Liver (tissue), 8 donors: ENCODE measurements at regions not wholly inside any gene's neighbourhood (a gene's known extent, or its start where the extent isn't known, plus 50 kb on each side); places are given as distances from the start of the nearest gene placed in this dataset.

Source experiments
- DNase-seq: peaks from one replicate; pipeline ENCODE4 v3.0.0-alpha.2; 2017; ENCODE audit warnings: low spot score
- H3K27ac ChIP-seq, 2 donors: one replicate each; pipeline ENCODE4 v1.7.0; 2013; ENCODE audit warnings: inconsistent platforms in 2 of 2, low read length in 2 of 2, control low read depth in 1 of 2, low read depth in 1 of 2, mild to moderate bottlenecking in 1 of 2
- H3K27me3 ChIP-seq, 4 donors: one replicate each; pipeline versions ENCODE4 v1.6.1 to v1.7.0; 2013; ENCODE audit warnings: low read length in 3 of 4, inconsistent platforms in 1 of 4, mild to moderate bottlenecking in 1 of 4, moderate library complexity in 1 of 4; ENCODE audit not compliant: control insufficient read depth in 4 of 4, insufficient read depth in 4 of 4
- H3K36me3 ChIP-seq, 4 donors: one replicate each; pipeline versions ENCODE4 v1.6.1 to v1.7.0; 2013; ENCODE audit warnings: low read length in 3 of 4, mild to moderate bottlenecking in 3 of 4, low read depth in 1 of 4, moderate library complexity in 1 of 4; ENCODE audit not compliant: control insufficient read depth in 4 of 4, insufficient read depth in 3 of 4
- H3K4me1 ChIP-seq, 4 donors: one replicate each; pipeline versions ENCODE4 v1.6.1 to v1.7.0; 2013; ENCODE audit warnings: low read length in 3 of 4, mild to moderate bottlenecking in 3 of 4, moderate library complexity in 1 of 4; ENCODE audit not compliant: control insufficient read depth in 4 of 4, insufficient read depth in 4 of 4
- H3K4me3 ChIP-seq, 3 donors: one replicate each; pipeline versions ENCODE4 v1.6.1 to v1.7.0; 2013; ENCODE audit warnings: low read length in 3 of 3, control low read depth in 1 of 3, low read depth in 1 of 3, mild to moderate bottlenecking in 1 of 3
- H3K9ac ChIP-seq, 2 donors: one replicate each; pipeline ENCODE4 v1.7.0; 2013; ENCODE audit warnings: low read length in 2 of 2, mild to moderate bottlenecking in 2 of 2, moderate library complexity in 2 of 2, control low read depth in 1 of 2, low read depth in 1 of 2
- H3K9me3 ChIP-seq, 4 donors: one replicate each; pipeline versions ENCODE4 v1.6.1 to v1.7.0; 2013; ENCODE audit warnings: low read length in 3 of 4; ENCODE audit not compliant: control insufficient read depth in 4 of 4
- ATF3 ChIP-seq: IDR thresholded peaks from 2 replicates; pipeline ENCODE4 v1.6.1; 2016; ENCODE audit warnings: antibody characterized with exemption
- CTCF ChIP-seq: fragments of 150-350 bp; IDR thresholded peaks from 2 replicates; pipeline ENCODE4 v1.5.1; 2017; ENCODE audit warnings: improper control_type of control experiment, low read depth, low read length; ENCODE audit not compliant: missing input control
- EGR1 ChIP-seq, 2 donors: IDR thresholded peaks; 2 replicates each; pipeline ENCODE4 v1.6.1; 2016 to 2018; ENCODE audit warnings: antibody characterized with exemption in 2 of 2, low read depth in 2 of 2
- FOXA1 ChIP-seq: IDR thresholded peaks from 2 replicates; pipeline ENCODE4 v1.6.1; 2016; ENCODE audit warnings: antibody characterized with exemption
- FOXA2 ChIP-seq: IDR thresholded peaks from 2 replicates; pipeline ENCODE4 v1.6.1; 2016; ENCODE audit warnings: antibody characterized with exemption
- GABPA ChIP-seq, 2 donors: IDR thresholded peaks in 1 of 2; conservative IDR thresholded peaks in 1 of 2; 2 replicates each; pipeline ENCODE4 v1.6.1; 2016; ENCODE audit warnings: antibody characterized with exemption in 2 of 2, mild to moderate bottlenecking in 1 of 2, moderate library complexity in 1 of 2
- HNF4A ChIP-seq, 2 donors: conservative IDR thresholded peaks; 2 replicates each; pipeline ENCODE4 v1.6.1; 2016; ENCODE audit warnings: antibody characterized with exemption in 2 of 2, mild to moderate bottlenecking in 2 of 2
- HNF4G ChIP-seq: IDR thresholded peaks from 2 replicates; pipeline ENCODE4 v1.6.1; 2016; ENCODE audit warnings: antibody characterized with exemption
- JUND ChIP-seq, 2 donors: IDR thresholded peaks; 2 replicates each; pipeline ENCODE4 v1.6.1; 2016; ENCODE audit warnings: antibody characterized with exemption in 2 of 2
- NR2F2 ChIP-seq: IDR thresholded peaks from 2 replicates; pipeline ENCODE4 v1.6.1; 2016; ENCODE audit warnings: antibody characterized with exemption
- RAD21 ChIP-seq, 2 donors: IDR thresholded peaks; 2 replicates each; pipeline ENCODE4 v1.6.1; 2016; ENCODE audit warnings: antibody characterized with exemption in 2 of 2, mild to moderate bottlenecking in 2 of 2
- RXRA ChIP-seq, 2 donors: IDR thresholded peaks; 2 replicates each; pipeline ENCODE4 v1.6.1; 2017 to 2018; ENCODE audit warnings: antibody characterized with exemption in 2 of 2, mild to moderate bottlenecking in 1 of 2
- SP1 ChIP-seq: IDR thresholded peaks from 2 replicates; pipeline ENCODE4 v1.6.1; 2018; ENCODE audit warnings: antibody characterized with exemption, mild to moderate bottlenecking
- TAF1 ChIP-seq: conservative IDR thresholded peaks from 2 replicates; pipeline ENCODE4 v1.6.1; 2016; ENCODE audit warnings: antibody characterized with exemption, mild to moderate bottlenecking
- YY1 ChIP-seq: IDR thresholded peaks from 2 replicates; pipeline ENCODE4 v1.6.1; 2016; ENCODE audit warnings: antibody characterized with exemption, mild to moderate bottlenecking
- WGBS: extraction: QIAGEN DNeasy Blood & Tissue Kit; methylation state at CpG from one replicate; pipeline ENCODE4 v1.1.7; 2013; 5-methylcytosine and 5-hydroxymethylcytosine counted together
- TF ChIP-seq, protein P1 (sequence below): IDR thresholded peaks from 2 replicates; pipeline ENCODE4 v1.6.1; 2016; ENCODE audit warnings: antibody characterized with exemption
- TF ChIP-seq, protein P2 (sequence below): IDR thresholded peaks from 2 replicates; pipeline ENCODE4 v1.6.1; 2016; ENCODE audit warnings: antibody characterized with exemption
- TF ChIP-seq, protein P3 (sequence below): IDR thresholded peaks from 2 replicates; pipeline ENCODE4 v1.6.1; 2016; ENCODE audit warnings: antibody characterized with exemption, mild to moderate bottlenecking
- donor health status: healthy.
- donor health status: healthy.
- donor health status: healthy.
- donor health status: healthy.
- donor health status: healthy.

- 77% methylated on average over 3 of the region's 3 CpGs for WGBS
These were observed 88.2 kb upstream of the AKT3 start for GRCh38 chr1:243938208-243938607.

More at GRCh38 chr1:243938208-243938607, 88.2 kb upstream of the AKT3 start:
- no peak for TF ChIP-seq SP1
- no peak for TF ChIP-seq YY1
- no peak for TF ChIP-seq JUND (IDR thresholded peaks at IDR 0.05)
- no peak for TF ChIP-seq ATF3
- TF ChIP-seq HNF4A (conservative IDR thresholded peaks at IDR 0.05) = no peak
- no peak for TF ChIP-seq FOXA2
- no peak for TF ChIP-seq RXRA (IDR thresholded peaks at IDR 0.05)
- no peak for TF ChIP-seq NR2F2
- no peak for TF ChIP-seq CTCF
- no peak for TF ChIP-seq TAF1
- TF ChIP-seq RAD21 (IDR thresholded peaks at IDR 0.05) = no peak
- TF ChIP-seq, protein P1, sequence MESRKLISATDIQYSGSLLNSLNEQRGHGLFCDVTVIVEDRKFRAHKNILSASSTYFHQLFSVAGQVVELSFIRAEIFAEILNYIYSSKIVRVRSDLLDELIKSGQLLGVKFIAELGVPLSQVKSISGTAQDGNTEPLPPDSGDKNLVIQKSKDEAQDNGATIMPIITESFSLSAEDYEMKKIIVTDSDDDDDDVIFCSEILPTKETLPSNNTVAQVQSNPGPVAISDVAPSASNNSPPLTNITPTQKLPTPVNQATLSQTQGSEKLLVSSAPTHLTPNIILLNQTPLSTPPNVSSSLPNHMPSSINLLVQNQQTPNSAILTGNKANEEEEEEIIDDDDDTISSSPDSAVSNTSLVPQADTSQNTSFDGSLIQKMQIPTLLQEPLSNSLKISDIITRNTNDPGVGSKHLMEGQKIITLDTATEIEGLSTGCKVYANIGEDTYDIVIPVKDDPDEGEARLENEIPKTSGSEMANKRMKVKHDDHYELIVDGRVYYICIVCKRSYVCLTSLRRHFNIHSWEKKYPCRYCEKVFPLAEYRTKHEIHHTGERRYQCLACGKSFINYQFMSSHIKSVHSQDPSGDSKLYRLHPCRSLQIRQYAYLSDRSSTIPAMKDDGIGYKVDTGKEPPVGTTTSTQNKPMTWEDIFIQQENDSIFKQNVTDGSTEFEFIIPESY = no peak
- TF ChIP-seq, protein P2, sequence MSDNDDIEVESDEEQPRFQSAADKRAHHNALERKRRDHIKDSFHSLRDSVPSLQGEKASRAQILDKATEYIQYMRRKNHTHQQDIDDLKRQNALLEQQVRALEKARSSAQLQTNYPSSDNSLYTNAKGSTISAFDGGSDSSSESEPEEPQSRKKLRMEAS = no peak
- no peak for TF ChIP-seq GABPA (IDR thresholded peaks at IDR 0.05 in 1 of 2, conservative IDR thresholded peaks at IDR 0.05 in 1 of 2)
- no peak for TF ChIP-seq FOXA1
- TF ChIP-seq, protein P3, sequence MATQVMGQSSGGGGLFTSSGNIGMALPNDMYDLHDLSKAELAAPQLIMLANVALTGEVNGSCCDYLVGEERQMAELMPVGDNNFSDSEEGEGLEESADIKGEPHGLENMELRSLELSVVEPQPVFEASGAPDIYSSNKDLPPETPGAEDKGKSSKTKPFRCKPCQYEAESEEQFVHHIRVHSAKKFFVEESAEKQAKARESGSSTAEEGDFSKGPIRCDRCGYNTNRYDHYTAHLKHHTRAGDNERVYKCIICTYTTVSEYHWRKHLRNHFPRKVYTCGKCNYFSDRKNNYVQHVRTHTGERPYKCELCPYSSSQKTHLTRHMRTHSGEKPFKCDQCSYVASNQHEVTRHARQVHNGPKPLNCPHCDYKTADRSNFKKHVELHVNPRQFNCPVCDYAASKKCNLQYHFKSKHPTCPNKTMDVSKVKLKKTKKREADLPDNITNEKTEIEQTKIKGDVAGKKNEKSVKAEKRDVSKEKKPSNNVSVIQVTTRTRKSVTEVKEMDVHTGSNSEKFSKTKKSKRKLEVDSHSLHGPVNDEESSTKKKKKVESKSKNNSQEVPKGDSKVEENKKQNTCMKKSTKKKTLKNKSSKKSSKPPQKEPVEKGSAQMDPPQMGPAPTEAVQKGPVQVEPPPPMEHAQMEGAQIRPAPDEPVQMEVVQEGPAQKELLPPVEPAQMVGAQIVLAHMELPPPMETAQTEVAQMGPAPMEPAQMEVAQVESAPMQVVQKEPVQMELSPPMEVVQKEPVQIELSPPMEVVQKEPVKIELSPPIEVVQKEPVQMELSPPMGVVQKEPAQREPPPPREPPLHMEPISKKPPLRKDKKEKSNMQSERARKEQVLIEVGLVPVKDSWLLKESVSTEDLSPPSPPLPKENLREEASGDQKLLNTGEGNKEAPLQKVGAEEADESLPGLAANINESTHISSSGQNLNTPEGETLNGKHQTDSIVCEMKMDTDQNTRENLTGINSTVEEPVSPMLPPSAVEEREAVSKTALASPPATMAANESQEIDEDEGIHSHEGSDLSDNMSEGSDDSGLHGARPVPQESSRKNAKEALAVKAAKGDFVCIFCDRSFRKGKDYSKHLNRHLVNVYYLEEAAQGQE = no peak
- TF ChIP-seq EGR1 (IDR thresholded peaks at IDR 0.05; ENCODE audit: low read depth in 2 of 2) = no peak
- no peak for TF ChIP-seq HNF4G
- Histone ChIP-seq H3K4me1 (no peaks in the 10 kb centered on the region), H3K36me3 (no peaks in the 10 kb centered on the region), H3K9me3 (peaks cover 0 to 3% (median 2%) of the 10 kb centered on the region in 4 donors), H3K27ac (no peak overlapping the region), H3K27me3 (peaks cover 0 to 14% (median 0%) of the 10 kb centered on the region in 4 donors), H3K4me3 (no peak overlapping the region), H3K9ac (no peak overlapping the region)
- DNase-seq = no peak
